Neural cell (in vitro differentiated cells): ENCODE measurements at regions not wholly inside any gene's neighbourhood (a gene's known extent, or its start where the extent isn't known, plus 50 kb on each side); places are given as distances from the start of the nearest gene placed in this dataset.

Experiments used
- MXI1 ChIP-seq: fragments of 450-650 bp; conservative IDR thresholded peaks from 2 replicates; pipeline ENCODE4 v1.6.1; 2014; ENCODE audit warnings: antibody characterized with exemption, mild to moderate bottlenecking; ENCODE audit not compliant: poor library complexity, severe bottlenecking
- POLR2AphosphoS5 ChIP-seq: IDR thresholded peaks from 2 replicates; pipeline ENCODE4 v1.6.1; 2012
- TF ChIP-seq, protein P1 (sequence below): fragments of 450-650 bp; IDR thresholded peaks from 2 replicates; pipeline ENCODE4 v1.5.1; 2014; ENCODE audit warnings: antibody characterized with exemption, mild to moderate bottlenecking, moderate library complexity; ENCODE audit not compliant: poor library complexity, severe bottlenecking

DNA sequence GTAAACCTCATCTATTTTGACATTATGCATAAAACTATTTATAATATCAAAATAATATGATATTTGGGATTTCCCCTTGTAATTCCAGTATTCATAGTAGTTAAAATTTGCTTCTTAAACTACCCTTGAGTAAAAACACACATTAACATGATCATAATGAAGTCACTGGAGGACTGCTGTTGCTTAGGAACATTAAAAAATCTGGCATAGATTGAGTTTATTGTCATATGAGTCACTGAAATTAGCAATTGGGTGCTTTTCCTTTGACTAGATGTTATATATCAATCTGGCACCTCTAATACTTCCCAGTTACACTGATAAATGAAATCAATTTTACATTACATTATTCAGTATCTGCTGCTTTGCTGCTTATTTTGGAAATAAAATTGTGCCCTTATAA is 57.0 kb upstream of the ZC3H15 start:
- TF ChIP-seq MXI1 (no peak), POLR2AphosphoS5 (no peak)
- TF ChIP-seq, protein P1, sequence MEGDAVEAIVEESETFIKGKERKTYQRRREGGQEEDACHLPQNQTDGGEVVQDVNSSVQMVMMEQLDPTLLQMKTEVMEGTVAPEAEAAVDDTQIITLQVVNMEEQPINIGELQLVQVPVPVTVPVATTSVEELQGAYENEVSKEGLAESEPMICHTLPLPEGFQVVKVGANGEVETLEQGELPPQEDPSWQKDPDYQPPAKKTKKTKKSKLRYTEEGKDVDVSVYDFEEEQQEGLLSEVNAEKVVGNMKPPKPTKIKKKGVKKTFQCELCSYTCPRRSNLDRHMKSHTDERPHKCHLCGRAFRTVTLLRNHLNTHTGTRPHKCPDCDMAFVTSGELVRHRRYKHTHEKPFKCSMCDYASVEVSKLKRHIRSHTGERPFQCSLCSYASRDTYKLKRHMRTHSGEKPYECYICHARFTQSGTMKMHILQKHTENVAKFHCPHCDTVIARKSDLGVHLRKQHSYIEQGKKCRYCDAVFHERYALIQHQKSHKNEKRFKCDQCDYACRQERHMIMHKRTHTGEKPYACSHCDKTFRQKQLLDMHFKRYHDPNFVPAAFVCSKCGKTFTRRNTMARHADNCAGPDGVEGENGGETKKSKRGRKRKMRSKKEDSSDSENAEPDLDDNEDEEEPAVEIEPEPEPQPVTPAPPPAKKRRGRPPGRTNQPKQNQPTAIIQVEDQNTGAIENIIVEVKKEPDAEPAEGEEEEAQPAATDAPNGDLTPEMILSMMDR = no peak
